ENCODE measurements at regions not wholly inside any gene's neighbourhood (a gene's known extent, or its start where the extent isn't known, plus 50 kb on each side); places are given as distances from the start of the nearest gene placed in this dataset.

DNA sequence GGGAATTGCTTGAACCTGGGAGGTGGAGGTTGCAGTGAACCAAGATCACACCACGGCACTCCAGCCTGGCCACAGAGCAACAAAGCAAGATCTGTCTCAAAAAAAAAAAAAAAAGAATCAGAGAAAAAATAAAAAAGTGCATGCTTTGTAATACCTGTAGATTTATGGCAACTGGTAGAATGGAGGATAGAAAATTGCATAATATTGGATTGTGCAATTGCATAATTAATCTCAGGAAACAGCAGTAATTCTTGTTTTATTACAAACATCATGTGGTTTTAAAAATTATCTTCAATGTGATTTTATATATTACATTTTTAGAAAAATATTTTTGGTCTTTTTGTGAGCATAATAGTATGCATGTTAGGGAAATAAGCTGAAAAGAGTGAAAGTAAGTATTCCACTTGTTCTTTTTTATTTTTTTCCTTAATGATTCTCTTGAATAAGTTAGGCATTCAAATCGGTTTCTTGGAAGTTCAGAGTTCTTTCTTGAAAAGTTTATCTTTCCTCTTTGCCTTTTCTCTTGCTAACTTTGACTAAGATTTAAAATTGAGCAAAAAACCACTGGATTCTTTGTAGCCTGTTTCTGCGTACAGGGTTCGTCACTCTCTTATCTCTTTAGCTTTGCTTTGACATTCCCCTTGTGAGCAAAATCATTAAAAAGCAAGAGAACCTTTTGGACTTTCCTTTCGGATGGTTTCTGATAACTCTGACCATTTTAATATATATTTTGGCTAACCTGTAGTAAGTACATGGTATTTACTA, 127.5 kb upstream of the ADAMTS5 start:
- no peaks in the 10 kb centered on the region for H3K4me1 ChIP-seq
- no peaks in the 10 kb centered on the region for H3K27me3 ChIP-seq
- TF ChIP-seq POLR2AphosphoS5 (IDR thresholded peaks at IDR 0.05): no peak
- no peak for TF ChIP-seq EP300 (IDR thresholded peaks at IDR 0.05; ENCODE audit: low read depth)
- TF ChIP-seq POLR2A (IDR thresholded peaks at IDR 0.05): no peak
- TF ChIP-seq, protein P1, sequence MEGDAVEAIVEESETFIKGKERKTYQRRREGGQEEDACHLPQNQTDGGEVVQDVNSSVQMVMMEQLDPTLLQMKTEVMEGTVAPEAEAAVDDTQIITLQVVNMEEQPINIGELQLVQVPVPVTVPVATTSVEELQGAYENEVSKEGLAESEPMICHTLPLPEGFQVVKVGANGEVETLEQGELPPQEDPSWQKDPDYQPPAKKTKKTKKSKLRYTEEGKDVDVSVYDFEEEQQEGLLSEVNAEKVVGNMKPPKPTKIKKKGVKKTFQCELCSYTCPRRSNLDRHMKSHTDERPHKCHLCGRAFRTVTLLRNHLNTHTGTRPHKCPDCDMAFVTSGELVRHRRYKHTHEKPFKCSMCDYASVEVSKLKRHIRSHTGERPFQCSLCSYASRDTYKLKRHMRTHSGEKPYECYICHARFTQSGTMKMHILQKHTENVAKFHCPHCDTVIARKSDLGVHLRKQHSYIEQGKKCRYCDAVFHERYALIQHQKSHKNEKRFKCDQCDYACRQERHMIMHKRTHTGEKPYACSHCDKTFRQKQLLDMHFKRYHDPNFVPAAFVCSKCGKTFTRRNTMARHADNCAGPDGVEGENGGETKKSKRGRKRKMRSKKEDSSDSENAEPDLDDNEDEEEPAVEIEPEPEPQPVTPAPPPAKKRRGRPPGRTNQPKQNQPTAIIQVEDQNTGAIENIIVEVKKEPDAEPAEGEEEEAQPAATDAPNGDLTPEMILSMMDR (IDR thresholded peaks at IDR 0.05): no peak
- no peak overlapping the region for H3K27ac ChIP-seq
- no peaks in the 10 kb centered on the region for H3K36me3 ChIP-seq
- DNase-seq: no peak
- H3K9me3 ChIP-seq: no peaks in the 10 kb centered on the region
- 74 to 81% methylated on average over 5 of the region's 5 CpGs for WGBS, 2 donors (ENCODE audit: low coverage in 1 of 2)
- no peak overlapping the region for H3K4me3 ChIP-seq
- in situ Hi-C loops (cut with MboI; ENCODE audit: low pct_ligation_motif_present in 1 of 4, low pct_unique_long_range_greater_than_20kb in 1 of 4, low sequenced_read_pairs in 3 of 4): no loop called here
- intact Hi-C loops (cut with DNase I; ENCODE audit: low total_unique reads): no loop called here

DNA sequence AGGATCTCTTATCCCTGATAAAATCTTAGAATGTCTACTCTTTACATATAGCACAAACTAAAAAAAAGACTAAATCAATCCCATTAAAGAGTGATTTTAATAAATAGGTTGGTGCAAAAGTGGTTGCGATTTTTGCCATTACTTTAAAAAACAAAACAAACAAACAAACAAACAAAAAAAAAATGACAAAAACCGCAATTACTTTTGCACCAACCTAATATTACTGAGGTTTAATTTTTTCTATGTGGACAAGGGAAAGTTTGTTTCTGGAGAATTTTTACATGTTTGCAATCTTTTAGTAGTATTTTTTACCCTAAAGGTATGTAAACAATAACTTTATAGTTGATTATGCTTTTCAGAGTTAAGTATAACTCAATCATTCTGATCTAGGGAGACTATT, 119.7 kb upstream of the ADAMTS5 start:
- WGBS, 2 donors (ENCODE audit: low coverage in 1 of 2): 87 to 97% methylated on average over 2 of the region's 2 CpGs
- no peak overlapping the region for H3K4me3 ChIP-seq
- no peaks in the 10 kb centered on the region for H3K27me3 ChIP-seq
- H3K4me1 ChIP-seq: no peaks in the 10 kb centered on the region
- intact Hi-C loops (cut with DNase I; ENCODE audit: low total_unique reads) (no loop called here), in situ Hi-C loops (cut with MboI; ENCODE audit: low pct_ligation_motif_present in 1 of 4, low pct_unique_long_range_greater_than_20kb in 1 of 4, low sequenced_read_pairs in 3 of 4) (no loop called here)
- TF ChIP-seq, protein P1 (IDR thresholded peaks at IDR 0.05): no peak
- TF ChIP-seq POLR2A (IDR thresholded peaks at IDR 0.05) (no peak), POLR2AphosphoS5 (IDR thresholded peaks at IDR 0.05) (no peak), EP300 (IDR thresholded peaks at IDR 0.05; ENCODE audit: low read depth) (no peak)
- no peak for DNase-seq
- no peaks in the 10 kb centered on the region for H3K36me3 ChIP-seq
- H3K27ac ChIP-seq: no peak overlapping the region
- no peaks in the 10 kb centered on the region for H3K9me3 ChIP-seq

DNA sequence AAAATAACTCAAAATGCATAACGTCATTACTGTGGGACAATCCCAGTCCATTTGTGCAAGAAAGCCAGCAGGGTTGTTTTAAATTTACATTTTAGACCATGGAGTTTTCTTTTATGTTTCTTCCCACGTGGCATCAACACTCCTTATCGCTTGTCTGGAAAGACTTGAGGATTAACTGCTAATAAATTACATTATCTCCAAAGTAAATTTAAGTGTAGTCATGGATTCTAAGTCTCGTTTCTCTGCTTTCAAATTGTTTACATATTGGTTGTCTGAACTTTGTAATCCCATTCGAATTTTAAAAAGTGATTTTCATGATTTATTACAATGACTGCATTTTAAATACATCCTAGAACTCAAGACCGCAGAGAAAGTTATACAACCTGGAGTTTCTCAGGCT, 119.3 kb upstream of the ADAMTS5 start:
- 54 to 64% methylated on average over 6 of the region's 6 CpGs for WGBS, 2 donors (ENCODE audit: low coverage in 1 of 2)
- Histone ChIP-seq H3K4me3 (no peak overlapping the region), H3K4me1 (no peaks in the 10 kb centered on the region), H3K9me3 (no peaks in the 10 kb centered on the region), H3K27ac (no peak overlapping the region), H3K36me3 (no peaks in the 10 kb centered on the region), H3K27me3 (no peaks in the 10 kb centered on the region)
- DNase-seq: no peak
- in situ Hi-C loops (cut with MboI; ENCODE audit: low pct_ligation_motif_present in 1 of 4, low pct_unique_long_range_greater_than_20kb in 1 of 4, low sequenced_read_pairs in 3 of 4): no loop called here
- intact Hi-C loops (cut with DNase I; ENCODE audit: low total_unique reads): no loop called here
- TF ChIP-seq, protein P1 (IDR thresholded peaks at IDR 0.05): no peak
- TF ChIP-seq POLR2A (IDR thresholded peaks at IDR 0.05): no peak
- no peak for TF ChIP-seq EP300 (IDR thresholded peaks at IDR 0.05; ENCODE audit: low read depth)
- no peak for TF ChIP-seq POLR2AphosphoS5 (IDR thresholded peaks at IDR 0.05)

DNA sequence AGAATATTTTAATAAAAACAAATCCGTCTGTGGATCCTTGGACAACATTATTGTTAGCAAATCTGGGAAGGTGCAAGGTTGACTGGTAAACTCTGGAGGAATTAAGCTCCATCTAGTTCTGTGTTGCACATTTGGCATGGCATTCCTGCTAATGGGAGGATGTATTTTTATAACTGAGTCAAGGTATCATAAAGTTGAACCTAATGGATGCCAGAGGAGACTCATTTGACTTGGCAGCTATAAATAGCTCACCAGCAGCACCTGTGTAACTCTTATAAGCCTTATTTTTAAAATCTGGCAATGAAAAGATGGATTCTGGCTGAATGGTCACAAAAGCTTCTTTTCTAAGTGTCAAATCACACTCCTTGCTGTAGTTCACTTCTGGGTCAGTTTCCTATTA, 118.5 kb upstream of the ADAMTS5 start:
- 79 to 83% methylated on average over 1 of the region's 1 CpG for WGBS, 2 donors (ENCODE audit: low coverage in 1 of 2)
- H3K9me3 ChIP-seq: no peaks in the 10 kb centered on the region
- no peak overlapping the region for H3K4me3 ChIP-seq
- no peaks in the 10 kb centered on the region for H3K36me3 ChIP-seq
- no peaks in the 10 kb centered on the region for H3K27me3 ChIP-seq
- no peak overlapping the region for H3K27ac ChIP-seq
- TF ChIP-seq, protein P1 (IDR thresholded peaks at IDR 0.05): no peak
- TF ChIP-seq POLR2AphosphoS5 (IDR thresholded peaks at IDR 0.05) (no peak), POLR2A (IDR thresholded peaks at IDR 0.05) (no peak), EP300 (IDR thresholded peaks at IDR 0.05; ENCODE audit: low read depth) (no peak)
- no peaks in the 10 kb centered on the region for H3K4me1 ChIP-seq
- no peak for DNase-seq
- intact Hi-C loops (cut with DNase I; ENCODE audit: low total_unique reads) (no loop called here), in situ Hi-C loops (cut with MboI; ENCODE audit: low pct_ligation_motif_present in 1 of 4, low pct_unique_long_range_greater_than_20kb in 1 of 4, low sequenced_read_pairs in 3 of 4) (no loop called here)

All from transverse colon (tissue), 4 donors.